DOHH2 (cell line): ENCODE measurements at regions not wholly inside any gene's neighbourhood (a gene's known extent, or its start where the extent isn't known, plus 50 kb on each side); places are given as distances from the start of the nearest gene placed in this dataset.

Source experiments
- EZH2phosphoT487 ChIP-seq: fragments of 200-600 bp; sonication (generic); IDR thresholded peaks from 2 replicates; pipeline ENCODE4 v1.6.1; 2017; ENCODE audit warnings: borderline replicate concordance, mild to moderate bottlenecking, antibody characterized with exemption, low read length, moderate library complexity, mixed read lengths
- TF ChIP-seq, protein P1 (sequence below): fragments of 200-600 bp; sonication (generic); IDR thresholded peaks from one replicate; pipeline ENCODE4 v1.5.1; 2014; ENCODE audit warnings: antibody characterized with exemption, mild to moderate bottlenecking, low read depth, low read length; ENCODE audit not compliant: poor library complexity, severe bottlenecking

- TF ChIP-seq, protein P1, sequence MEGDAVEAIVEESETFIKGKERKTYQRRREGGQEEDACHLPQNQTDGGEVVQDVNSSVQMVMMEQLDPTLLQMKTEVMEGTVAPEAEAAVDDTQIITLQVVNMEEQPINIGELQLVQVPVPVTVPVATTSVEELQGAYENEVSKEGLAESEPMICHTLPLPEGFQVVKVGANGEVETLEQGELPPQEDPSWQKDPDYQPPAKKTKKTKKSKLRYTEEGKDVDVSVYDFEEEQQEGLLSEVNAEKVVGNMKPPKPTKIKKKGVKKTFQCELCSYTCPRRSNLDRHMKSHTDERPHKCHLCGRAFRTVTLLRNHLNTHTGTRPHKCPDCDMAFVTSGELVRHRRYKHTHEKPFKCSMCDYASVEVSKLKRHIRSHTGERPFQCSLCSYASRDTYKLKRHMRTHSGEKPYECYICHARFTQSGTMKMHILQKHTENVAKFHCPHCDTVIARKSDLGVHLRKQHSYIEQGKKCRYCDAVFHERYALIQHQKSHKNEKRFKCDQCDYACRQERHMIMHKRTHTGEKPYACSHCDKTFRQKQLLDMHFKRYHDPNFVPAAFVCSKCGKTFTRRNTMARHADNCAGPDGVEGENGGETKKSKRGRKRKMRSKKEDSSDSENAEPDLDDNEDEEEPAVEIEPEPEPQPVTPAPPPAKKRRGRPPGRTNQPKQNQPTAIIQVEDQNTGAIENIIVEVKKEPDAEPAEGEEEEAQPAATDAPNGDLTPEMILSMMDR: no peak
- no peak for TF ChIP-seq EZH2phosphoT487
These were observed 462.9 kb downstream of the DMRT2 start for GRCh38 chr9:1513105-1513504.
